ENCODE measurements at regions not wholly inside any gene's neighbourhood (a gene's known extent, or its start where the extent isn't known, plus 50 kb on each side); places are given as distances from the start of the nearest gene placed in this dataset.
"Not testable (repeated sequence)": the region's sequence is repeated elsewhere in the genome, so short reads cannot be mapped to it uniquely, and the experiment has no call there.

GRCh38 chr4:106542609-106543008 lies 174.0 kb upstream of the GIMD1 start:
- not testable (repeated sequence) for DNase-seq (ENCODE audit: low read depth in 3 of 3, low spot score in 2 of 3)

- no peak for DNase-seq (ENCODE audit: low read depth in 3 of 3, low spot score in 2 of 3)
These were observed 172.7 kb upstream of the GIMD1 start for GRCh38 chr4:106541253-106541652.

- no peak for DNase-seq (ENCODE audit: low read depth in 3 of 3, low spot score in 2 of 3)
These were observed 162.2 kb upstream of the GIMD1 start for GRCh38 chr4:106530821-106531220.

- DNase-seq (ENCODE audit: low read depth in 3 of 3, low spot score in 2 of 3), result no peak
These were observed 161.4 kb upstream of the GIMD1 start for GRCh38 chr4:106530024-106530361.

- DNase-seq (ENCODE audit: low read depth in 3 of 3, low spot score in 2 of 3), result no peak
These were observed 160.9 kb upstream of the GIMD1 start for GRCh38 chr4:106529348-106530023.

GRCh38 chr4:106527316-106527715 lies 158.7 kb upstream of the GIMD1 start:
- no peak for DNase-seq (ENCODE audit: low read depth in 3 of 3, low spot score in 2 of 3)

GRCh38 chr4:106525425-106525824 lies 156.8 kb upstream of the GIMD1 start:
- DNase-seq (ENCODE audit: low read depth in 3 of 3, low spot score in 2 of 3), result not testable (repeated sequence)

- DNase-seq (ENCODE audit: low read depth in 3 of 3, low spot score in 2 of 3), result not testable (repeated sequence)
These were observed 156.2 kb upstream of the GIMD1 start for GRCh38 chr4:106524772-106525171.

GRCh38 chr4:106522839-106523238 lies 154.3 kb upstream of the GIMD1 start:
- DNase-seq (ENCODE audit: low read depth in 3 of 3, low spot score in 2 of 3), result no peak

- no peak for DNase-seq (ENCODE audit: low read depth in 3 of 3, low spot score in 2 of 3)
These were observed 144.1 kb upstream of the GIMD1 start for GRCh38 chr4:106512706-106513105.

GRCh38 chr4:106507440-106507839 lies 138.9 kb upstream of the GIMD1 start:
- DNase-seq (ENCODE audit: low read depth in 3 of 3, low spot score in 2 of 3), result no peak

- no peak for DNase-seq (ENCODE audit: low read depth in 3 of 3, low spot score in 2 of 3)
These were observed 134.8 kb upstream of the GIMD1 start for GRCh38 chr4:106503116-106504050.

GRCh38 chr4:106502106-106502699 lies 133.6 kb upstream of the GIMD1 start:
- peak; percentile 41 to 47 (median 42) for DNase-seq (ENCODE audit: low read depth in 3 of 3, low spot score in 2 of 3)

- no peak for DNase-seq (ENCODE audit: low read depth in 3 of 3, low spot score in 2 of 3)
These were observed 128.7 kb upstream of the GIMD1 start for GRCh38 chr4:106497271-106497670.

GRCh38 chr4:106496061-106496460 lies 127.5 kb upstream of the GIMD1 start:
- no peak for DNase-seq (ENCODE audit: low read depth in 3 of 3, low spot score in 2 of 3)

- DNase-seq (ENCODE audit: low read depth in 3 of 3, low spot score in 2 of 3), result no peak
These were observed 126.9 kb upstream of the GIMD1 start for GRCh38 chr4:106495476-106495875.

- DNase-seq (ENCODE audit: low read depth in 3 of 3, low spot score in 2 of 3), result no peak
These were observed 125.5 kb upstream of the GIMD1 start for GRCh38 chr4:106494066-106494465.

- DNase-seq (ENCODE audit: low read depth in 3 of 3, low spot score in 2 of 3), result no peak
These were observed 124.5 kb upstream of the GIMD1 start for GRCh38 chr4:106493086-106493485.

- no peak for DNase-seq (ENCODE audit: low read depth in 3 of 3, low spot score in 2 of 3)
These were observed 118.0 kb upstream of the GIMD1 start for GRCh38 chr4:106486533-106486932.

- DNase-seq (ENCODE audit: low read depth in 3 of 3, low spot score in 2 of 3), result no peak
These were observed 113.2 kb upstream of the GIMD1 start for GRCh38 chr4:106481801-106482200.

- no peak for DNase-seq (ENCODE audit: low read depth in 3 of 3, low spot score in 2 of 3)
These were observed 109.6 kb upstream of the GIMD1 start for GRCh38 chr4:106478152-106478551.

- DNase-seq (ENCODE audit: low read depth in 3 of 3, low spot score in 2 of 3), result no peak
These were observed 108.2 kb upstream of the GIMD1 start for GRCh38 chr4:106476741-106477140.

Measured in right renal cortex interstitium (tissue), 3 donors.